Vagina (tissue), 2 donors: ENCODE measurements at regions not wholly inside any gene's neighbourhood (a gene's known extent, or its start where the extent isn't known, plus 50 kb on each side); places are given as distances from the start of the nearest gene placed in this dataset.

ENCODE experiments used
- CTCF ChIP-seq, 3 experiments: fragments of 450-650 bp in 2 of 3; fragments of 200-600 bp in 1 of 3; sonication (generic) in 1 of 3; IDR thresholded peaks; one replicate each; pipeline ENCODE4 v1.5.1; 2017 to 2019; ENCODE audit warnings: antibody characterized with exemption in 3 of 3, mild to moderate bottlenecking in 2 of 3, moderate library complexity in 2 of 3
- POLR2A ChIP-seq, 2 donors: fragments of 450-650 bp; IDR thresholded peaks; one replicate each; pipeline ENCODE4 v1.6.1; 2017; ENCODE audit warnings: antibody characterized with exemption in 2 of 2, mild to moderate bottlenecking in 2 of 2, moderate library complexity in 2 of 2

- no peak for TF ChIP-seq POLR2A (IDR thresholded peaks at IDR 0.05)
- TF ChIP-seq CTCF (IDR thresholded peaks at IDR 0.05) = no peak
Measured at GRCh38 chr4:185895351-185895750, 83.4 kb upstream of the SORBS2 start.
